SK-N-MC (cell line): ENCODE measurements at regions not wholly inside any gene's neighbourhood (a gene's known extent, or its start where the extent isn't known, plus 50 kb on each side); places are given as distances from the start of the nearest gene placed in this dataset.
A peak's percentile ranks its signal among the peaks of the same experiment; 100 is the strongest.

Experiments
- EZH2 ChIP-seq: fragments of 200-600 bp; sonication (generic); IDR thresholded peaks from one replicate; pipeline ENCODE4 v1.6.1; 2017; ENCODE audit warnings: antibody characterized with exemption
- POLR2AphosphoS5 ChIP-seq: IDR thresholded peaks from 2 replicates; pipeline ENCODE4 v1.6.1; 2012; ENCODE audit warnings: mild to moderate bottlenecking, low read depth, low read length, borderline replicate concordance

DNA sequence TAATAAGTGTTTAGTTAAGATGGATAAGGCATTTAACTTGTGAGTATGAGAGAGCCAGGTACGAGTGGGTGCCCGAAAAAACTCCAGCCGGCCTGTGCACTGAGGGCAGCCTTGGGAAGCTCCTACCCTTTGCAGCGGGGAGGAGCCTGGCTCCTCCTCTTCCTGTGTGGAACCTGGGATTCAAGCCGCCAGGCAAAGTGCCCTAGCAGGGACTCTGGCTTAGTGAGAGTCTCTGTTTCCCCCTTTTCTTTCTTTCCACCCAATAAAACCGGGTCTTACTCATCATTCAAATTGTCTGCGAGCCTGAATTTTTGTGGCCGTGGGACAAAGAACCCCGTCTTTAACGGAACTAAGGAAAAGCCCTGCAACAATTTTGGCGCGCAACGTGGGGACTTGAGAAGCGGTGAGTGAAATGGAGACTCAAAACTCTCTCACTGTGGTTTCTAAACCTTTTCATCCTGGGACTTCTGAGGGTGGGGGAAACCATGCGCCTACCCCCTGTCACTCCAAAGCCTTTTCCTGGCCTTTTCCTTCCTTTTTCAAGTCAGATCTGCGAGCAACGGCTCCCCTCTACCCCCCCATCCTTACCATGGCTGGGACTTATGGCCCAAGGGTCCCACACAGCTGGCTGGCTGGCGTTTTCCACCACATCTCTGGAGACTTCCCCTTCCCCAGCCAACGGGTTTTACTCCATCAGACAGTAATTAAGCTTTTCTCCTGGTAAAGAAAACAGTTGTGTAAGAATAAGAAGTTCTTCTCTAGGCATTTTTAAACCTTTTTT is 535.7 kb upstream of the ACO1 start:
- TF ChIP-seq POLR2AphosphoS5 (peak; percentile 40), EZH2 (no peak)
